GM19035 (cell line): ENCODE measurements at regions not wholly inside any gene's neighbourhood (a gene's known extent, or its start where the extent isn't known, plus 50 kb on each side); places are given as distances from the start of the nearest gene placed in this dataset.
"Not testable (repeated sequence)": the region's sequence is repeated elsewhere in the genome, so short reads cannot be mapped to it uniquely, and the experiment has no call there.

Source experiments
- ATAC-seq: cut with Tn5 transposase; IDR thresholded peaks from one replicate; pipeline ENCODE4 v1.9.1; 2021; ENCODE audit not compliant: unreplicated experiment

DNA sequence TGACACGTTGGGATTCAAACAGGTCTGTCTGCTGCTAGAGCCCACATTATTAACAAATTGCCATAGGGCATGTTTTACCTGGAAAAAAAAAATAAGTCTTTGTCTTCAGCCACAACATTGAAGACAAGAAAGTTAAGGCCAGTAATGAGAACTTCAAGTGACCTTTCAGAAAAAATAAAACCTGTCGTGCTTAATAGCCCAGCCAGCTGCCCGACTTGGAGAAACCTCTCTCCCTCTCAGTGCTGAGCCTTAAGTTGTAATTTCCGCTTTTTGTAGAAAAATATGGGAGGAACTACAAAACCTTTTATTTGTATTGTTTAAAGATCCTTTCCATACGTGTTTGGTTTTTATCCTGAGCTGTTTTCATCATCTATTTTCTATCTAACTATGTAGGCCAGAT is 454.3 kb upstream of the SLITRK6 start:
- not testable (repeated sequence) for ATAC-seq

DNA sequence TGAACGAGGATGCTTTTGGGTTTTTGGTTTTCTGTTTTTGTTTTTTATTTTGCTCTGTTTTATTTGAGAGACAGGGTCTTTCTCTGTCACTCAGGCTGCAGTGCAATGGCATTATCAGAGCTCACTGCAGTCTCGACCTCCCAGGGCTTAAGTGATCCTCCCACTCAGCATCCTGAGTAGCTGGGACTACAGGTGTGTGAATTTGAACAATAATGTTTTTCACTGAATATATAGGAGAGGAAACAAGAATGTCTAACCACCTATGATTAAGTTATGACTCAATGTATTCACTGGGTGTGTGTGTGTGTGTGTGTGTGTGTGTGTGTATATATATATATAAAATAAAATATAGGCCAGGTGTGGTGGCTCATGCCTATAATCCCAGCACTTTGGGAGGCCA is 456.6 kb upstream of the SLITRK6 start:
- ATAC-seq: not testable (repeated sequence)

DNA sequence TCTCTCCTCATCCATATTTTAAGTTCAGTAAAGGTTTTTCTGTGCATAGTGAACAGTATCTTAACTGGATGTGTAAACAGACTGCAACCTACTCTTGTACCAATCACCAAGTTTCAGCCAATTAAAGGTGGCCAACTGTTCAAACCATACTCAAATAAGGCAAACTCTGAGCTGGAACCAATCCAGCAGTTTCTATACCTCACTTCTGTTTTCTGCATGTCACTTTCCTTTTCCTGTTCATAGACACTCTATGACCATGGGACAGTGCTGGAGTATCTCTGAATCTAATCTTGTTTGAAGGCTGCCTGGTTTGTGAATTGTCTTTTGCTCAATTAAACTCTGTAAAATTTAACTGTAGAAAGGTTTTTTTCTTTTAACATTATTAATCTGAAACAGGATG is 470.3 kb upstream of the SLITRK6 start:
- no peak for ATAC-seq

DNA sequence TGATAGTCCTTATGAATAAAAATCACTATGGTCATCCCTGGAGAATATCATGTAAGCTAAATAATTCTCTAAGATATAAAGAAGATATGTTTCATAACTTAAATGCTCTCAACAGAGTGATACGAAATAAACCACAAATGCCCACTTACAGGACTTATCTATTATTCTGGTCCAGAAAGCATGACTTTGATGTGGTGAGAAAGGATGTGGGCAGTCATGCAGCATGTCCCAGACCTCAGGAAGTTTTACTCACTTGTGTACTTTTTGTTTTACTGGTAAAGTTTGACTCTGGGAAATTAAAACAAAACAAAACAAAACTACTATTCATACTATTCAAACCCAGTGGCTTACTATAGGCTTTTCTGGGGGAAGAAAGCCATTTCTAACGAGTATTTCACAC is 483.2 kb upstream of the SLITRK6 start:
- no peak for ATAC-seq

DNA sequence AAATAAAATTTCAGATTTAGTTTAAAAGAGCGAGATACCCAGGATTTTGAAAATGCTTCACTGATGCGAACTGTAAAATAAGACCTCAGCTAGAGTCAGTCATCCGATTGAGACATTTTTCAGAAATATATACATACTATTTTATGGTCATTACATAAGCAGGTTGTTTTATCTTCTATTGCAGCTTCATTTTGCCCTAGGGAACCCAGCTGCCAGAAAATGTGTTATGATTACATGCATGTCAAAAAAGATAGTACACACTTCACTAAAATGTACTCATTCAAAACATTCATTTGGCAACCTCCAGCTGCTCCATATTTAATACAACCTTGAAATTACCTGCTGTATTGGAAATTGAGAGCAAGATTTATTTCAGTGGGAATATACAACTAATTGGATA is 483.8 kb upstream of the SLITRK6 start:
- no peak for ATAC-seq

DNA sequence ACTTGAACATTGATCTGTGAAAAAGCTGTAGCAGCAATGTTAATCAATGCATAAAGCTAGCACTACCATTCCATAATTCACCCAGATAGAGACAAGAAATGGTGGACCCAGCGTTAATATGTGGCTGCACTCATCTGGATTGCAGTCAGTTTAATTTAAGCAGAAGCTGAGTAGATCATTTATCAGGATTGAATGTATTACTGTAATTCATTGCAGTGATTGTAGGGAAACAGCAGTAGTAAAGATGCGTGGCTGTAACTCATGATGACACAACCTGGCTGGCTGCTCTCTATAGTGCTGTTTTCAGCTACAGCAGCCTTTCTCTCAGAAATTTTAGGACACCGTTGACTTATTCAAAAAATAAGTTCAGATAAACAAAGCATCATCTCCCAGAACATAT is 499.5 kb upstream of the SLITRK6 start:
- ATAC-seq: no peak

DNA sequence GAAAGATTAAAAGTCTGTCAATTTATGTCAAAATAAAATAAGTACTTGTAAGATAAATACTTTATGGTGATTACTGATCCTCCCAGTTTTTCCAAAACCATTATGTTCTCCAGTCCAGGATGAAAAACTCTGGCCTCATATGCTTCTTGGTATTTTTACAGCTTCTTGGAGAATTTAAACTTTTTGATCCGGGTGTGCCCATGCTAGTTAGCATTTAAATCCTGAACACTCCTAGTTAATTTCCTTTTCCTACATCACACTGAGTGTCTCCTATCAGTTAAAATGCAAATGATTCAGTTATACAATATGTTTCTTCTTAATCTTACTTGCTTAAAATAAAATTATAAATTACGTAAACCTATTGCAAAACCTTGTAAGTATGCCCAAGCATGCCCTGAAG is 499.9 kb upstream of the SLITRK6 start:
- no peak for ATAC-seq

DNA sequence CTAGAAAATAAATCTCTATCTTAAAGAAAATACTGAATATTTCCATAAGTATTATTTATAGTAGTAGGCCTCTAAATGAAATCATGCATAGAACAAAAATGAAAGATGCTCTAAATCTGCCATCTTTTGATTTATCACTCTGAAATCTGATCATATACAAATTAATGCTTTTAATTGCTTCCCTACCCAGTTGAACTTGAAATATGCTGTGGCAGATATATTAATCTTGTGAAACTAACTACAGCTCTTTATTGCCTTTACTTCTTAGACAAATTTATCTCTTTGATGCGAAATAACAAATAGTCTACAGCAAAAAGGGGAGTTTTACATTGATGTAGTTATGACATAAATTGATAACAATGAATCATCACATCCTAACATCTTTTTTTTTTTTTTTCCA is 510.7 kb upstream of the SLITRK6 start:
- ATAC-seq: no peak

DNA sequence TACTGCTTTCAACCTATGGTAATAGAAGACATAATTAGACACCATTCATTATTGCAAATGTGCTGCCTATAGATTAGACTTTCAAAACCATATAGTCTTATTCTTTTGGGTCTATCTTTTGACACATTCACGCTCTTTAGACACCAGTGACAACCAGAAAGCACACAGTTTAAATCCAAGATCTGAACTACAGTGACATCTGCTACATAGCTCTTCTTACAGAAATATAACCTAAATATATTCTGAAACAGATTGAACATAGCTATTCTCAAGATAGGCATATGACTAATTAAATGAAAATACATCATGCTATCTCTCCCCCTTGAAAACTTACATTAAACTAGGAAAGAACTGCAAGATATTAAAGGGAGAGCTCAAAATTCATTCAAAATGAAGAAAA is 514.2 kb upstream of the SLITRK6 start:
- ATAC-seq: no peak

DNA sequence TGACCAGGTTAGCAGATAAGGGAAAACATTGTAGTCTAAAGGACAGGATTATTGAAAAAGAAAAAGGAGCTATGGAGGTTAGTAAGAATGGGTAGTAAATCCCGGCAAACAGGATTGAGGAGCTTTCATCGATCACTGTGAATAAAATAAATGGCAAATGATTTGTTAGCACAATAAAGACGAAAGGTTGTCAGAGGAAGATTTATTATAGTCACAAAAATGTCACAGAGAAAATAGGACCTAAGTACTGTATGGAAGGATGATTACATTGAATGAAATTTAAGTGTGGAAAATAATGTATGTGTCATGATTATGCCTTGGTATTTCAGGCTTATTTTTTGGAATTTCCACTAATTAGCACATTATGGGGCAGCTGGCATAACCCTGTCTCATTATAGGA is 519.2 kb upstream of the SLITRK6 start:
- ATAC-seq: no peak

DNA sequence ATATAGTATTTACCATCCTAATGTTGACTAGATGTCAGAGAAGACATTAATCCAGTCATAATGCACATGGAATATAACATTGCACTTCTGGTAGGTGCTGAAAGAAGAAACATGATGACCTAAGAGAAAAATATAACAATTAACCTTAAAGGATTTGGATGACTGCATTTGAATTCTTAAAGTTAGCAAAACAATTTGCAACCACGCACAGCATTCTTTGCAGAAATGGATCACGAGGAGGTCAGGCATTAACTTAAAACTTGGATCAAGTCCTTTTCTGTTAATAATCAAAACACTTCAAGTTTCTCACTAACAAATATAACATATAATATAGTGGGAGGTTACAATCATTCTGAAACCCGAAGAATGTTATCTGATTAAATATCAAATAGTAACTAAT is 525.0 kb upstream of the SLITRK6 start:
- no peak for ATAC-seq

DNA sequence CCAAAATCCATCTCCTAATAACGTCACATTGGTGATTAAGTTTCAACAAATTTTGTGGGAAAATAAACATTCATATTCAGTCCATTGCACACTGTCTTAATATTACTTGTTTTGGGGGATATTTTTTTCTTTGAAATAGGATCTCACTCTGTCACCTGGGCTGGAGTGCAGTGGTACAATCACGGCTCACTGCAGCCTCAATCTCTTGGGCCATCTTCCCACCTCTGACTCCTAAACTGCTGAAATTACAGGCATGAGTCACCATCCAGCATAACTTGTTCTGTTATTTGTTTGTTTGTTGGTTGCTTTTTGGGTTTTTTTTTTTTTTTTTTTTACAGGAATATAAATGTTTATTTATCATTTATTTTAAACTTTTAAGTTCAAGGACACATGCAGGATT is 556.1 kb upstream of the SLITRK6 start:
- no peak for ATAC-seq

DNA sequence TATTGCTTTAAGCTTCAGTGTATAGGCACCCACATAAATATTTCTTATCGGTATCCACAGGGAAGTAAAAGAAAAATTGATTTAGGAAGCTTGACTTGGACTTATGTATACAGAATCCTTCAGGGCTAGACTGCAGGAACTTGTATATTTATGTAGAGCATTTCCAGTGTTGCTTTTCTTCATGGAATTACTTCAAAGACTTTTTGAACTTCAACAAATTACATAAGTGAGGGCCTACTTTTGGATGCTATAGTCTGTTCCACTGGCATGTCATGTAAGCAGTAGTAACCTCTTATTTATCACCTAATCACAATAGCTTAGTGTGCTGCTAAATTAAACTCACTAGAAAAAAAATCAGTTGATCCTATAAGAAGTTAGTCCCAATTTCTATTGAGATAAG is 557.9 kb upstream of the SLITRK6 start:
- ATAC-seq: no peak

DNA sequence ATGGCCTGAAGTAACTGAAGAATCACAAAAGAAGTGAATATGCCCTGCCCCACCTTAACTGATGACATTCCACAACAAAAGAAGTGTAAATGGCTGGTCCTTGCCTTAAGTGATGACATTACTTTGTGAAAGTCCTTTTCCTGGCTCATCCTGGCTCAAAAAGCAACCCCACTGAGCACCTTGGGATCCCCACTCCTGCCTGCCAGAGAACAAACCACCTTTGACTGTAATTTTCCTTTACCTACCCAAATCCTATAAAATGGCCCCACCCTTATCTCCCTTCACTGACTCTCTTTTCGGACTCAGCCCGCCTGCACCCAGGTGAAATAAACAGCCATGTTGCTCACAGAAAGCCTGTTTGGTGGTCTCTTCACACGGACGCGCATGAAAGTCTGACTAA is 564.5 kb upstream of the SLITRK6 start:
- ATAC-seq: not testable (repeated sequence)

DNA sequence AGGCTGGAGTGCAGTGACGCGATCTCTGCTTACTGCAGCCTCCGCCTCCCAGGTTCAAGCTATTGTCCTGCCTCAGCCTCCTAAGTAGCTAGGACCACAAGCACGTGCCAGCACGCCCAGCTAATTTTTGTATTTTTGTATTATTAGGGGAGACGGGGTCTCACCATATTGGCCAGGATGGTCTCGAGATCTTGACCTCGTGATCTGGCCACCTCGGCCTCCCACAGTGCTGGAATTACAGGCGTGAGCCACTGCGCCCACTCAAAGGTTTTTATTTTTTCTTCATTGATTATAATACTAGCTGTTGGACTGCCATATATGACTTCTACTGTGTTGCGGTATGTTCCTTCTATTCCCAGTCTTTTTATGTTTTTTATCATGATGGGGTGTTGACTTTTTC is 569.7 kb upstream of the SLITRK6 start:
- ATAC-seq: no peak

DNA sequence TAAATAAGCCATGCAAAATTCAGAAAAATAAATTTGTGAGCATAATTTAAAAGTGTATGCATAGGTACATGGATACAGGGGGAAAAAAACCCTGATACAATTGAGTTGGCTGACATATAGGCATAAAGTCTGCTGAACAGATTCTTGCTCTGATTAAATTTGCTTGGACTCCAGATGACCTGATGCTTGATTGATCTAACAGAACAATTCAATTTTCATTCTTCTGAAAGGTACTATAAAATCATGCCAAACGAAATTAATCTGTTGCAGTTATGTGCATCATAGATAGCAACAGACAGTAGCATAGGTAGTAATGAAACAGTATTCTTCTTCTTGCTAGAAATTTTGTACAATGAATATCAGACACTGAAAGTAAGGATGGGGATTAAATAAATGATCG is 578.2 kb upstream of the SLITRK6 start:
- no peak for ATAC-seq

DNA sequence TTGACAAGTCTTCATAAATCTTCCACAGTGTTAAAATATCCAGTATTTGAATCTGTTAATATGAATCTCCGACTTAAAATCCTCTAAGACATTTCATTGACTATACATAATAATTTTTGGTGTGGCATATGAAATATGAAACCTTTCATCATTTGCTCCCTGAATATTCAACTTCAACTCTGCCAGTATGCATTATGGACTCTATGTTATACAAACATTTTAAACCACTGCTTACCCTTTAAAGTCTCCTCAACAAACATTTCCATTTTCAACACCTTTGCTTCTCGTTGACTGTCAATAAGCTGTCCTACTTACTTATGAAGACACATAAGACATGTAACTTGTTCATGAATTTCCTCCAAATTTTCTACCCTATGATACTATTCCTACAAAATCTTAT is 579.4 kb upstream of the SLITRK6 start:
- ATAC-seq: no peak

DNA sequence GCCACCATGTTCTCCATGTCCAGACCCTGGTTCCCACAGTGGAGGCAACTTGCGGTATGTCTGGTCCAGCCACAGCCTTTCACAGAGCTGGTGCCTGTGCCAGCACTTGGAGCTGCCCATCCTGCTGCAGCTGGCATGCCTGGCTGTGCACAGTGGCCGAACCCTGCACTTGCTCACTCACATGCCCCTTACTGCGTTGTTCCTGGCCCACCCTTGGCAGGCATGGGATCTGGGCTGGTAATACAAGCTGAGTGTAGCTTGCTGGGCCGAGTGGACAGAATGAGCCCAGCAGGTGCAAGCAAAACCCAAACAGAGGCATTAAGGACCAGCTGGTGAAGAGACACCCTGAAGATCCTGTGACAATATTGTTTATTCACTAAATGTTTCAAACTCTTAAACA is 583.9 kb upstream of the SLITRK6 start:
- no peak for ATAC-seq

DNA sequence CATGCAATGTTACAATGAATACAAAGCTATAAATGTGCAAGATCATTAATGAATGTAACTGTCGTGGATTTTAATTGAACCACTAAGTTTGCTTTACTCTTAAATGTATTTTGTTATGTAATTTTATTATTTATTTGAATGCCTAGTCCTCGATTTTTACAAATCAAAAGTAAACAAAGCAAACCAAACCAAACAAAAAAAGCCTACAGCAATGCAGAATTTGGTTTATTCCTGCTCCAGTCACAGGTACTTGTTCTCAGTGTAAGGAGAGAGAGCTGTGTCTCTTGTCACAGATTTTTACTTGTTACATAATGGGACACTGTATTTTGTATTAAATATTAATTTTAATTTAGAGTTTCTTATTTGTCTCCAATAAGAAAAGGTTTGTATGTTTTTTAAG is 584.3 kb upstream of the SLITRK6 start:
- ATAC-seq: no peak

DNA sequence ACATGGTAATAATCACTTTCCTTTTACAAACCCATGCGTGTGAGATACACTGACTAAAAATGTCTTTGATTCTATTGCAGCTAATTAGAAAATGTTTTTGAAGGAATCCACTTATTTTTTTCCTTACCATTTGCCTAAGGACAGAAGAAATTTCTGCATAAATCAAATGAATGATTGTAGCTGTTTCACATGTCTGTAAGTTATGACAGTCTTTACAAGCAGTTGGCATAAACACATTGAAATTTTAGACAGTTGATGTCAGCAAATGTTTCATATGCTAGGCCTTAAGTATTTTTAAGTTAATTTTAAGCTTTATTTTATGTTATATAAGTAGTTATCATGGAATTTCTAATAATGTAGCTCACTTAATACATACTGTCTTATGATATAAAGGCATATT is 598.4 kb upstream of the SLITRK6 start:
- ATAC-seq: no peak

DNA sequence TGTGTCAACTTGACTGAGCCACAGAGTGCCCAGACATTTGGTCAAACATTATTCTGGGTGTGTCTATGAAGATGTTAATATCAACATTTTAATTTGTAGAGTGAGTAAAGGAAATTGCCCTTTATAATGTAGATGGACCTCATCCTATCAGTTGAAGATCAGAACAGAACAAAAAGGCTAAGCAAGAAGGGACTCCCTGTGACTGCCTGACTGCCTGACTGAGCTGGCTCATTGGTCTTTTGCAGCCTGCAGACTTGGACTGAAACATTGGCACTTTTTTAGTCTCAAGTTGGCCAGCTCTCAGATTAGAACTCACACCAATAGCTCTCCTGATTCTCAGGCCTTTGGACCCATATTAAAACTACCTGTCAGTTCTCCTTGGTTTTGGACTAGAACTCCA is 600.4 kb upstream of the SLITRK6 start:
- ATAC-seq: no peak

DNA sequence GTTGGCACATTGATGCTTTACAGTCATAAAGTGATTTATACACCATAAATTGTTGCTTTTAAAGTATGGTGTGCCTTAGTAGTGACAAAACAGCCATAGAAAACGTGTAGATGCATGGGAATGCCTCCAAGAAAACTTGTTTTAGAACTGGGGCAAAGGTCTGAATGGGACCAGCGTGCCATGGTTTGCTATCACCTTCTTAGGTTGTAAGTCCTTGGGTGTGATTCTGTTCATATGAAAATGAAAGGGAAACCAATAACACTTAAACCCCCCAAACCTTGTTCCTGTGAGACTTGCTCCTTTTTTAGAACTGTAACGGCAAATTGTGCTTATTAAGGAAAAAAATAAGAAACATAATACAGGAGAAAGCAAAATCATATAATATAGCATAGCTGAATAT is 603.3 kb upstream of the SLITRK6 start:
- ATAC-seq: no peak

DNA sequence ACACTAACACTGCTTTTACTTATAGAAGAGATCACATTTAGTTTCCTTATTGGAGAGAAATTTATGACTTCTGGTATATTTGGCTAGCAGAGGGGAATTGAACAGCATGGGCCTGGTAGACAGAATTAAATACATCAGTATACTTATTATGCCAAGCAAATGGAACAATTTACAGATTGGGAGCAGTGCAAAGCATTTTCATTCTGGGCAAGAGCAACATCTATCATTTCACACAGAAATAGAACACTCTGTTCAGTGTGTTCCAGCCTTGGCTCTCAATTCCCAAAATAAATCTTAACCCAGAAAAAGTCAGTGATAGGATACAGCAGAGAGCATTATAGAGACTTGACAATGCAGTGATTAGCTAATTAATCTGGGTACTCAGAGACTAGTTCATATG is 604.0 kb upstream of the SLITRK6 start:
- ATAC-seq: no peak
